ENCODE measurements at regions not wholly inside any gene's neighbourhood (a gene's known extent, or its start where the extent isn't known, plus 50 kb on each side); places are given as distances from the start of the nearest gene placed in this dataset.

DNA sequence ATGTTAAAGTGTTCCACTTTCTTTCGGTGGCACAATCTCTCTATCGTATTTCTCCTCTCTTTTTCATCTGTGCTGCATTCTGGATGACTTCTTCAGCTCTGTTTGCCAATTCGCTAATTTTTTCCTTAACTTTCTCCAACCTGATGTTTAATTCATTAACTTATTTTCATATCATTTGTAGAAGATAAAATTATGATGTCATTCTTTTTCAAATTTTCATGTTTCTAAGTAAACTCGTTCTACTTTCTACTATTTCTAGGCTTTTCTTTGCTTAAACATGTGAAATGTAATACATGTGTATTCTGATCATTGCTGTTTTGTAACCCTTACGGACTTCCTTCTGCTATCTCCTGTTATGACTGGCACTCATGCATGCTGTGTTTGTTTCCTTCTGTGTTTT is 648.4 kb downstream of the QKI start:
- TF ChIP-seq, protein P1, sequence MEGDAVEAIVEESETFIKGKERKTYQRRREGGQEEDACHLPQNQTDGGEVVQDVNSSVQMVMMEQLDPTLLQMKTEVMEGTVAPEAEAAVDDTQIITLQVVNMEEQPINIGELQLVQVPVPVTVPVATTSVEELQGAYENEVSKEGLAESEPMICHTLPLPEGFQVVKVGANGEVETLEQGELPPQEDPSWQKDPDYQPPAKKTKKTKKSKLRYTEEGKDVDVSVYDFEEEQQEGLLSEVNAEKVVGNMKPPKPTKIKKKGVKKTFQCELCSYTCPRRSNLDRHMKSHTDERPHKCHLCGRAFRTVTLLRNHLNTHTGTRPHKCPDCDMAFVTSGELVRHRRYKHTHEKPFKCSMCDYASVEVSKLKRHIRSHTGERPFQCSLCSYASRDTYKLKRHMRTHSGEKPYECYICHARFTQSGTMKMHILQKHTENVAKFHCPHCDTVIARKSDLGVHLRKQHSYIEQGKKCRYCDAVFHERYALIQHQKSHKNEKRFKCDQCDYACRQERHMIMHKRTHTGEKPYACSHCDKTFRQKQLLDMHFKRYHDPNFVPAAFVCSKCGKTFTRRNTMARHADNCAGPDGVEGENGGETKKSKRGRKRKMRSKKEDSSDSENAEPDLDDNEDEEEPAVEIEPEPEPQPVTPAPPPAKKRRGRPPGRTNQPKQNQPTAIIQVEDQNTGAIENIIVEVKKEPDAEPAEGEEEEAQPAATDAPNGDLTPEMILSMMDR (conservative IDR thresholded peaks at IDR 0.05; ENCODE audit: low read length) = no peak
- TF ChIP-seq EZH2phosphoT487 (IDR thresholded peaks at IDR 0.05; ENCODE audit: borderline replicate concordance) = no peak
